AG08395 (cell line): ENCODE measurements at regions not wholly inside any gene's neighbourhood (a gene's known extent, or its start where the extent isn't known, plus 50 kb on each side); places are given as distances from the start of the nearest gene placed in this dataset.

Source experiments
- DNase-seq: peaks from one replicate; pipeline ENCODE4 v3.0.0; 2012; ENCODE audit warnings: mixed read lengths, low spot score

- no peak for DNase-seq
These were observed 369.7 kb upstream of the TRIB2 start for GRCh38 chr2:12347066-12347493.

- no peak for DNase-seq
These were observed 368.5 kb upstream of the TRIB2 start for GRCh38 chr2:12348216-12348615.

- no peak for DNase-seq
These were observed 365.9 kb upstream of the TRIB2 start for GRCh38 chr2:12350821-12351220.

- no peak for DNase-seq
These were observed 363.8 kb upstream of the TRIB2 start for GRCh38 chr2:12352889-12353288.

GRCh38 chr2:12361506-12361905, 355.2 kb upstream of the TRIB2 start:
- DNase-seq, result no peak

GRCh38 chr2:12363138-12363537, 353.6 kb upstream of the TRIB2 start:
- no peak for DNase-seq

GRCh38 chr2:12363569-12363968, 353.2 kb upstream of the TRIB2 start:
- no peak for DNase-seq

GRCh38 chr2:12369566-12369965, 347.2 kb upstream of the TRIB2 start:
- DNase-seq, result no peak

GRCh38 chr2:12376025-12376424, 340.7 kb upstream of the TRIB2 start:
- DNase-seq, result no peak

GRCh38 chr2:12379143-12379542, 337.6 kb upstream of the TRIB2 start:
- DNase-seq, result no peak

- no peak for DNase-seq
These were observed 335.0 kb upstream of the TRIB2 start for GRCh38 chr2:12381543-12382325.

- no peak for DNase-seq
These were observed 334.4 kb upstream of the TRIB2 start for GRCh38 chr2:12382366-12382765.

- peak; percentile 54 for DNase-seq
These were observed 327.2 kb upstream of the TRIB2 start for GRCh38 chr2:12389344-12390045.

GRCh38 chr2:12391116-12391515, 325.6 kb upstream of the TRIB2 start:
- DNase-seq, result no peak

- DNase-seq, result no peak
These were observed 320.0 kb upstream of the TRIB2 start for GRCh38 chr2:12396699-12397098.

GRCh38 chr2:12397854-12398253, 318.9 kb upstream of the TRIB2 start:
- DNase-seq, result peak; percentile 47

GRCh38 chr2:12399240-12399639, 317.5 kb upstream of the TRIB2 start:
- DNase-seq, result no peak

GRCh38 chr2:12400543-12400942, 316.2 kb upstream of the TRIB2 start:
- no peak for DNase-seq

- DNase-seq, result no peak
These were observed 314.1 kb upstream of the TRIB2 start for GRCh38 chr2:12402440-12403139.

GRCh38 chr2:12404497-12404896, 312.2 kb upstream of the TRIB2 start:
- no peak for DNase-seq

- no peak for DNase-seq
These were observed 309.6 kb upstream of the TRIB2 start for GRCh38 chr2:12407160-12407559.

- DNase-seq, result no peak
These were observed 303.8 kb upstream of the TRIB2 start for GRCh38 chr2:12412898-12413305.

GRCh38 chr2:12415536-12415935, 301.2 kb upstream of the TRIB2 start:
- DNase-seq, result no peak
